H9 (cell line): ENCODE measurements at regions not wholly inside any gene's neighbourhood (a gene's known extent, or its start where the extent isn't known, plus 50 kb on each side); places are given as distances from the start of the nearest gene placed in this dataset.
A peak's percentile ranks its signal among the peaks of the same experiment; 100 is the strongest.

Source experiments
- DNase-seq: peaks from one replicate; pipeline ENCODE4 v3.0.0-alpha.2; 2017
- H2AFZ ChIP-seq: one replicate; pipeline ENCODE4 v1.6.1; 2013; ENCODE audit warnings: mild to moderate bottlenecking, low read length, control low read depth, moderate library complexity
- H2AK5ac ChIP-seq: 2 replicates; pipeline ENCODE4 v1.6.1; 2013; ENCODE audit warnings: low read length, control low read depth, mixed read lengths; ENCODE audit not compliant: insufficient read length
- H2BK120ac ChIP-seq: one replicate; pipeline ENCODE4 v1.6.1; 2013; ENCODE audit warnings: low read depth, mild to moderate bottlenecking, low read length, control low read depth, inconsistent platforms; ENCODE audit not compliant: poor library complexity, severe bottlenecking
- H2BK12ac ChIP-seq: 2 replicates; pipeline ENCODE4 v1.6.1; 2013; ENCODE audit warnings: low read length, control low read depth, mixed read lengths, low read depth; ENCODE audit not compliant: insufficient read length
- H2BK15ac ChIP-seq: 2 replicates; pipeline ENCODE4 v1.6.1; 2013; ENCODE audit warnings: low read depth, low read length, control low read depth
- H2BK20ac ChIP-seq: one replicate; pipeline ENCODE4 v1.6.1; 2013; ENCODE audit warnings: low read depth, mild to moderate bottlenecking, low read length, control low read depth, inconsistent platforms; ENCODE audit not compliant: poor library complexity, severe bottlenecking
- H2BK5ac ChIP-seq: 2 replicates; pipeline ENCODE4 v1.6.1; 2013; ENCODE audit warnings: low read length, control low read depth, mixed read lengths; ENCODE audit not compliant: insufficient read length
- H3K14ac ChIP-seq: 2 replicates; pipeline ENCODE4 v1.6.1; 2013; ENCODE audit warnings: low read length, control low read depth; ENCODE audit not compliant: insufficient read depth
- H3K18ac ChIP-seq: 2 replicates; pipeline ENCODE4 v1.6.1; 2013; ENCODE audit warnings: low read depth, mild to moderate bottlenecking, mixed read lengths, low read length, control low read depth; ENCODE audit not compliant: insufficient read length
- H3K23ac ChIP-seq: 2 replicates; pipeline ENCODE4 v1.6.1; 2013; ENCODE audit warnings: low read length, control low read depth, mixed read lengths, low read depth; ENCODE audit not compliant: insufficient read length
- H3K23me2 ChIP-seq: 2 replicates; pipeline ENCODE4 v1.6.1; 2013; ENCODE audit warnings: low read depth, mild to moderate bottlenecking, mixed read lengths, low read length, control low read depth; ENCODE audit not compliant: insufficient read length, poor library complexity, severe bottlenecking
- H3K27ac ChIP-seq: 2 replicates; pipeline ENCODE4 v1.5.1; 2013; ENCODE audit warnings: low read length, control low read depth, mixed read lengths, low read depth; ENCODE audit not compliant: insufficient read length
- H3K27me3 ChIP-seq: 2 replicates; pipeline ENCODE4 v1.6.1; 2013; ENCODE audit warnings: low read length, control low read depth, inconsistent platforms; ENCODE audit not compliant: insufficient read depth
- H3K4ac ChIP-seq: 2 replicates; pipeline ENCODE4 v1.6.1; 2013; ENCODE audit warnings: low read depth, mild to moderate bottlenecking, control low read depth, inconsistent platforms, low read length, moderate library complexity
- H3K4me1 ChIP-seq: 2 replicates; pipeline ENCODE4 v1.6.1; 2013; ENCODE audit warnings: low read length, control low read depth, inconsistent platforms; ENCODE audit not compliant: insufficient read depth
- H3K4me2 ChIP-seq: 2 replicates; pipeline ENCODE4 v1.6.1; 2013; ENCODE audit warnings: low read length, control low read depth, mixed read lengths; ENCODE audit not compliant: insufficient read length, insufficient read depth
- H3K56ac ChIP-seq: 2 replicates; pipeline ENCODE4 v1.6.1; 2013; ENCODE audit warnings: low read depth, mild to moderate bottlenecking, mixed read lengths, low read length, control low read depth; ENCODE audit not compliant: insufficient read length
- H3K79me1 ChIP-seq: 2 replicates; pipeline ENCODE4 v1.6.1; 2013; ENCODE audit warnings: low read depth, mild to moderate bottlenecking, moderate library complexity, low read length, control low read depth, inconsistent platforms; ENCODE audit not compliant: insufficient read depth, poor library complexity, severe bottlenecking
- H3K79me2 ChIP-seq: 2 replicates; pipeline ENCODE4 v1.6.1; 2013; ENCODE audit warnings: low read length, control low read depth, inconsistent platforms; ENCODE audit not compliant: insufficient read depth
- H3K9ac ChIP-seq: 2 replicates; pipeline ENCODE4 v1.6.1; 2013; ENCODE audit warnings: low read length, control low read depth, mixed read lengths; ENCODE audit not compliant: insufficient read length; ENCODE audit errors: extremely low read depth
- H3K9me3 ChIP-seq: one replicate; pipeline ENCODE4 v1.6.1; 2013; ENCODE audit warnings: low read depth, low read length, inconsistent platforms; ENCODE audit not compliant: control insufficient read depth
- H3T11ph ChIP-seq: one replicate; pipeline ENCODE4 v1.6.1; 2013; ENCODE audit warnings: mild to moderate bottlenecking, low read length, control low read depth, inconsistent platforms
- H4K20me1 ChIP-seq: one replicate; pipeline ENCODE4 v1.6.1; 2013; ENCODE audit not compliant: control insufficient read depth, insufficient read length, insufficient read depth
- H4K5ac ChIP-seq: 2 replicates; pipeline ENCODE4 v1.6.1; 2013; ENCODE audit warnings: low read depth, mild to moderate bottlenecking, mixed read lengths, low read length, control low read depth; ENCODE audit not compliant: insufficient read length
- H4K8ac ChIP-seq: replicated peaks from 2 replicates; pipeline ENCODE4 v1.6.1; 2013; ENCODE audit warnings: low read length, control low read depth, mixed read lengths, low read depth; ENCODE audit not compliant: insufficient read length
- H4K91ac ChIP-seq: 2 replicates; pipeline ENCODE4 v1.6.1; 2013; ENCODE audit warnings: low read depth, mild to moderate bottlenecking, moderate library complexity, mixed read lengths, low read length, control low read depth; ENCODE audit not compliant: insufficient read length
- H3K27ac Mint-ChIP-seq, 3 experiments: 2 replicates in 2 of 3; 3 replicates in 1 of 3; pipeline ENCODE4 v1.8.0; 2020 to 2021; ENCODE audit warnings: mixed read lengths in 3 of 3, mild to moderate bottlenecking in 1 of 3, moderate library complexity in 1 of 3
- H3K27me3 Mint-ChIP-seq: 2 replicates; pipeline ENCODE4 v1.8.0; 2021; ENCODE audit warnings: low read depth, mild to moderate bottlenecking, moderate library complexity, mixed read lengths
- H3K36me3 Mint-ChIP-seq, 3 experiments: 2 replicates in 2 of 3; 3 replicates in 1 of 3; pipeline ENCODE4 v1.8.0; 2020 to 2021; ENCODE audit warnings: low read depth in 3 of 3, mixed read lengths in 3 of 3; ENCODE audit not compliant: insufficient read depth in 1 of 3
- H3K4me1 Mint-ChIP-seq, 2 experiments: 2 replicates each; pipeline ENCODE4 v1.8.0; 2020; ENCODE audit warnings: mixed read lengths in 2 of 2
- H3K4me3 Mint-ChIP-seq, 2 experiments: 2 replicates in 1 of 2; 3 replicates in 1 of 2; pipeline ENCODE4 v1.8.0; 2020 to 2021; ENCODE audit warnings: mild to moderate bottlenecking in 2 of 2, mixed read lengths in 2 of 2, moderate library complexity in 1 of 2
- H3K9me3 Mint-ChIP-seq, 2 experiments: 2 replicates in 1 of 2; 3 replicates in 1 of 2; pipeline ENCODE4 v1.8.0; 2020; ENCODE audit warnings: mild to moderate bottlenecking in 2 of 2, mixed read lengths in 2 of 2, moderate library complexity in 1 of 2
- CTCF ChIP-seq: fragments of 200-600 bp; sonication (generic); conservative IDR thresholded peaks from 3 replicates; pipeline ENCODE4 v1.8.0; 2021; ENCODE audit warnings: antibody characterized with exemption, mild to moderate bottlenecking
- WGBS: extraction: QIAGEN DNeasy Blood & Tissue Kit; methylation state at CpG from one replicate; pipeline ENCODE4 v1.1.7; 2013; ENCODE audit warnings: missing lambda C conversion rate, low lambda C conversion rate, mixed read lengths; ENCODE audit not compliant: insufficient read length; ENCODE audit errors: extremely low coverage; 5-methylcytosine and 5-hydroxymethylcytosine counted together

DNA sequence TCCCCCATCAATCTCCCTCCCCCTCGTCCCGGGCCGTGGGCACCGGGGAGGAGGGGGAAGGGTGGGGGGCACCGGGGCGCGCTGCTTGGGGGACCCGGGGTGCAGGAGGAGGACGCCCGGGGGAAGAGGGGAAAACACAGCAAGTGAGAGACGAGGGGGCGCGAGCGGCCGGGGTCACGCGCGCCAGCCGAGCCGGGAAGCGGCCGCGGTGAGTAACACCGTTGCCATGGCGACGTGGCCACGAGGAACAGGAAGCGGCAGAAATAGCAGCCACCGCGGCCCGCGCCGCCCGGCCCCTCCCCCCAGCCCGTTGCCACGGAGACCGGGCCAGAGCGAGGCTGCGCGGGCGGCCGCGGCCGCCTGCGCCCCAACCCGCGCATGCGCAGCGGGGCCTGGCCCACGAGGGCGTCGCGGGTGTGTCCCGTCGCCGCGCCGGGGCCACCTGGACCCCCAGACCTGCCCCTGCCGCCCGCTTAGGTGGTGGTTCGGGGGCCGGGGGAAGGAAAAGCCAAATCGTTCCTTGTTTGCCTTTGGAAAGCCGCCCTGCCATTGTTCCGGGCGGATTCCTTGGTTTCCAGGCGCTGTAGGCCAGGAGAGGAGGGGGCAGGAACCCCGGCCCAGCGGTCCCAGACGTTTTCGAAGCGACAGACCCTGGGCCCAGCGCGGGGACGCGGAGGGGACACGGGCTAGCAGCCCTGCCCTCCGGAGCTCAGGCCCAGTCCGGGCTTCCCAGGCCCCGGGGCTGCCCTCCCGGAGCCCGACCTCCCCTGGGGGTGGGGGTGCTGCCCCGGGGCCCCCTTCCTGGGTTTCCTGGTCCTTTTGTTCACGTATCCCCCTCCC is 207.1 kb downstream of the C9orf50 start:
- TF ChIP-seq CTCF = no peak
- WGBS = no CpG with 5 or more reads among the region's 84 CpGs
- no peak overlapping the region for H2BK5ac ChIP-seq
- H2BK20ac ChIP-seq = no peak overlapping the region
- H2AFZ ChIP-seq = no peak overlapping the region
- H4K91ac ChIP-seq = peak overlapping the region; percentile 48
- H3K23ac ChIP-seq = no peak overlapping the region
- H4K5ac ChIP-seq = no peak overlapping the region
- no peak overlapping the region for H2AK5ac ChIP-seq
- H3K27ac Mint-ChIP-seq = peak overlapping the region; percentile 82 to 94 (median 93); a peak in 5 of 7 replicates
- no peaks in the 10 kb centered on the region for H3K79me1 ChIP-seq
- H3K18ac ChIP-seq = peak overlapping the region; percentile 97
- peak; percentile 96 for DNase-seq
- no peaks in the 10 kb centered on the region; the same call in 1 of the 2 replicates for H3K4me1 ChIP-seq
- peak overlapping the region; percentile 32 for H3K4ac ChIP-seq
- H3K4me1 Mint-ChIP-seq = peaks cover 19% of the 10 kb centered on the region in 2 experiments
- H2BK120ac ChIP-seq = peak overlapping the region; percentile 49
- H4K8ac ChIP-seq = no peak overlapping the region
- peak overlapping the region; percentile 22 for H3K4me2 ChIP-seq
- no peaks in the 10 kb centered on the region for H3K27me3 ChIP-seq
- H3K9me3 ChIP-seq = no peaks in the 10 kb centered on the region
- peaks cover 10% of the 10 kb centered on the region for H3K27me3 Mint-ChIP-seq
- no peak overlapping the region for H3T11ph ChIP-seq
- peak overlapping the region; percentile 77 for H2BK12ac ChIP-seq
- H3K9me3 Mint-ChIP-seq = peaks cover 11 to 13% of the 10 kb centered on the region in 2 experiments
- H4K20me1 ChIP-seq = no peaks in the 10 kb centered on the region
- H3K14ac ChIP-seq = peak overlapping the region; percentile 99
- H3K9ac ChIP-seq = no peak overlapping the region
- H3K27ac ChIP-seq = no peak overlapping the region
- H3K23me2 ChIP-seq = peaks cover 7% of the 10 kb centered on the region
- H3K79me2 ChIP-seq = no peaks in the 10 kb centered on the region
- H2BK15ac ChIP-seq = no peak overlapping the region
- peak overlapping the region; percentile 73 to 80 for H3K4me3 Mint-ChIP-seq
- no peak overlapping the region for H3K56ac ChIP-seq
- H3K36me3 Mint-ChIP-seq = peaks cover 9 to 13% (median 9%) of the 10 kb centered on the region in 3 experiments
